Calu3 (cell line): ENCODE measurements at regions not wholly inside any gene's neighbourhood (a gene's known extent, or its start where the extent isn't known, plus 50 kb on each side); places are given as distances from the start of the nearest gene placed in this dataset.

Experiments used
- BruUV-seq: library from RNA; stranded (reverse); fragments of 400-500 nt; replicated peaks from 2 replicates; lab custom pipeline; 2021; lab: Mats Ljungman, UMichigan
- CTCF ChIA-PET: fragments of 300-600 bp; sonication (Branson Sonifier 250); formaldehyde crosslinking; loops from one replicate; lab custom pipeline; 2022; ENCODE audit warnings: antibody characterized with exemption; lab: Charles Lee
- DNase-seq: peaks from one replicate; pipeline ENCODE4 v3.0.0; 2022
- H3K27ac Mint-ChIP-seq: one replicate; pipeline ENCODE4 v1.8.0; 2022; ENCODE audit warnings: mixed read lengths; ENCODE audit not compliant: unreplicated experiment
- H3K27me3 Mint-ChIP-seq: one replicate; pipeline ENCODE4 v1.8.0; 2022; ENCODE audit warnings: mixed read lengths; ENCODE audit not compliant: unreplicated experiment
- H3K36me3 Mint-ChIP-seq: one replicate; pipeline ENCODE4 v1.8.0; 2022; ENCODE audit warnings: mild to moderate bottlenecking, moderate library complexity, mixed read lengths; ENCODE audit not compliant: insufficient read depth, unreplicated experiment
- H3K4me1 Mint-ChIP-seq: one replicate; pipeline ENCODE4 v1.8.0; 2022; ENCODE audit warnings: mild to moderate bottlenecking, low read depth, mixed read lengths; ENCODE audit not compliant: unreplicated experiment
- H3K4me3 Mint-ChIP-seq: one replicate; pipeline ENCODE4 v1.8.0; 2022; ENCODE audit warnings: mild to moderate bottlenecking, low read depth, moderate library complexity, mixed read lengths; ENCODE audit not compliant: unreplicated experiment
- H3K9me3 Mint-ChIP-seq: one replicate; pipeline ENCODE4 v1.8.0; 2022; ENCODE audit warnings: low read depth, mixed read lengths; ENCODE audit not compliant: unreplicated experiment
- intact Hi-C: fragments of 100-400 bp; cut with micrococcal nuclease; formaldehyde crosslinking; loops from one replicate; pipeline ENCODE4 v1.10.0; 2022; ENCODE audit not compliant: unreplicated experiment
- TF ChIP-seq, protein P1 (sequence below): fragments of 200-600 bp; IDR thresholded peaks from one replicate; pipeline ENCODE4 v1.8.0; 2022; ENCODE audit warnings: antibody characterized with exemption; ENCODE audit not compliant: unreplicated experiment

DNA sequence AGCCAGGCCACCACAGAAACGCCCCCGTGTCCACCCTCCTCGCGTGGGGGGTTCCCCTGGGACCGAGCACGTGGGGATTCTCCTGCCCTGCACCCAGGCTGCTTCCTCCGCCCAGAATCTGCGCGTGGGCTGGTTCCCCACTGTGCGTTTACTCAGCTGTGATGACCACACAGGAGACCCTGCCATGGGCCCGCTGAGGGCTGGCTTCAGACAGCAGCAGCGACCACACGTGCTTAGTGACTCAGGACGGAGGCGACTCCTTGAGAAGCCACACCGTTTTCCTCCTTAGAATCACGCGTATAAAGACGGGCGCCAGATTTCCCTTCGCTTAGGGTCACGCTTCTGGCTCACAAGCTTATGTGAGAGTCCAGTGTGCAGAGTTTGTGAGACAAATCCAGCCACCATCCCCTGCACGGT is 63.9 kb upstream of the PDE10A start:
- no TSS peak for BruUV-seq
- no peaks in the 10 kb centered on the region for H3K9me3 Mint-ChIP-seq
- intact Hi-C loops: loop anchor here (5.0 to 10.0 kb wide), 2 partner anchors 285 to 378 kb away; no protein-coding TSS in a partner anchor
- no peaks in the 10 kb centered on the region for H3K36me3 Mint-ChIP-seq
- no peak for DNase-seq
- no peak overlapping the region for H3K4me3 Mint-ChIP-seq
- H3K4me1 Mint-ChIP-seq: no peaks in the 10 kb centered on the region
- H3K27ac Mint-ChIP-seq: no peak overlapping the region
- TF ChIP-seq, protein P1, sequence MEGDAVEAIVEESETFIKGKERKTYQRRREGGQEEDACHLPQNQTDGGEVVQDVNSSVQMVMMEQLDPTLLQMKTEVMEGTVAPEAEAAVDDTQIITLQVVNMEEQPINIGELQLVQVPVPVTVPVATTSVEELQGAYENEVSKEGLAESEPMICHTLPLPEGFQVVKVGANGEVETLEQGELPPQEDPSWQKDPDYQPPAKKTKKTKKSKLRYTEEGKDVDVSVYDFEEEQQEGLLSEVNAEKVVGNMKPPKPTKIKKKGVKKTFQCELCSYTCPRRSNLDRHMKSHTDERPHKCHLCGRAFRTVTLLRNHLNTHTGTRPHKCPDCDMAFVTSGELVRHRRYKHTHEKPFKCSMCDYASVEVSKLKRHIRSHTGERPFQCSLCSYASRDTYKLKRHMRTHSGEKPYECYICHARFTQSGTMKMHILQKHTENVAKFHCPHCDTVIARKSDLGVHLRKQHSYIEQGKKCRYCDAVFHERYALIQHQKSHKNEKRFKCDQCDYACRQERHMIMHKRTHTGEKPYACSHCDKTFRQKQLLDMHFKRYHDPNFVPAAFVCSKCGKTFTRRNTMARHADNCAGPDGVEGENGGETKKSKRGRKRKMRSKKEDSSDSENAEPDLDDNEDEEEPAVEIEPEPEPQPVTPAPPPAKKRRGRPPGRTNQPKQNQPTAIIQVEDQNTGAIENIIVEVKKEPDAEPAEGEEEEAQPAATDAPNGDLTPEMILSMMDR: no peak
- no peaks in the 10 kb centered on the region for H3K27me3 Mint-ChIP-seq
- CTCF ChIA-PET: interaction anchor here (1.9 kb wide), 1 partner anchor 287 kb away, joined by 4 read pairs; no protein-coding TSS in a partner anchor

DNA sequence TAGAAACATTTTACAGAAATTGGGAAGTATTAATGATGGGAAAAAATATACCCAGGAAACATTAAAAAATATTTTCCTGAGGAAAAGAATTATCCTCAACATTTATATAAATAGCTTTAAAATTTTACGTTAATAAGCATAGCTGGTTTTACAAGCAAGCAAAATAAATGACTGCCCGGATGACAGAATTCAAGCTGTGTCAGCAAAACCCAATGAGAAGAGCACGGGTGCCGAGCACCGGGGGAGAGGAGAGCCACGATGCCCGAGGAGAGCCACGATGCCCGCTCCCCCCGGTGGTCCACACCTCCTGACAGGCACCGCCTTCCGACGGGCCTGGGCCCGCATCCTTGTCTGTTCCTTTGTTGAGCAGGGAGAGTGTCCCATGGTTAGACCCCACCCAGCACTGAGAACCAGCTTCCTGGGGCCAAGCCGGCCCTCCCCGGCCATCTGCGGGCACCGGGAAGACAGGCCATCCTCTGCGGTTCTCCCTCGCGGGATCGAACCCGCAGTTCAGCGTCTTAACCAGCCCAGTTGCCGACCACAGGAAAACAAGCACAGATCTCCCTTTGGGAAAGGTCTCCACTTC is 63.3 kb upstream of the PDE10A start:
- CTCF ChIA-PET: interaction anchor here (1.3 to 1.9 kb wide), 2 partner anchors 124 to 287 kb away, joined by 3 to 4 read pairs; no protein-coding TSS in a partner anchor
- Mint-ChIP-seq H3K4me1 (no peaks in the 10 kb centered on the region), H3K4me3 (no peak overlapping the region), H3K27ac (no peak overlapping the region), H3K27me3 (no peaks in the 10 kb centered on the region), H3K9me3 (no peaks in the 10 kb centered on the region), H3K36me3 (no peaks in the 10 kb centered on the region)
- intact Hi-C loops: loop anchor here (5.0 to 10.0 kb wide), 2 partner anchors 284 to 378 kb away; no protein-coding TSS in a partner anchor
- no peak for DNase-seq
- BruUV-seq: no TSS peak
- TF ChIP-seq, protein P1: no peak

DNA sequence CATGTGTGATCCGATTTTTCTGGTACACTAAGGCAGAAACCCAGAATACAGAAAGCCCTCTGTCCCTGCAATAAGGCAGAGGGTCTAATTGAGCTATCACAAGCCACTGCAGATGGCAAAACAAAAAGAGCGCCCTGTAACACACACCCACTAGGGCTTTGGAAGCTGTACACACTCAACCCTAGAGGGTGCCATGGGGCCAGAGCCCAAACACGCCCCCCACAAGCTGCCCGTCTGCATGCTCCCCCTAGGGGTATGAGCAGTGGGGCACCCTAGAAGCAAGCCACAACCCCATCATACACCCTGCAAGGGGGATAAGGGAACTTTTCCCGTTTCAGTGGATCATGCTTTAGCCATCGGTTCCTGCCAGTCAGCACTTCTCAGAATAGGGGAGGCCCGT is 62.2 kb upstream of the PDE10A start:
- no TSS peak for BruUV-seq
- DNase-seq: peak; percentile 18
- no peaks in the 10 kb centered on the region for H3K9me3 Mint-ChIP-seq
- no peak overlapping the region for H3K27ac Mint-ChIP-seq
- no peak overlapping the region for H3K4me3 Mint-ChIP-seq
- CTCF ChIA-PET: interaction anchor here (1.9 kb wide), 1 partner anchor 285 kb away, joined by 4 read pairs; no protein-coding TSS in a partner anchor
- H3K4me1 Mint-ChIP-seq: no peaks in the 10 kb centered on the region
- intact Hi-C loops: loop anchor here (5.0 to 10.0 kb wide), 2 partner anchors 283 to 380 kb away; no protein-coding TSS in a partner anchor
- H3K36me3 Mint-ChIP-seq: no peaks in the 10 kb centered on the region
- H3K27me3 Mint-ChIP-seq: no peaks in the 10 kb centered on the region
- TF ChIP-seq, protein P1: peak; percentile 25

DNA sequence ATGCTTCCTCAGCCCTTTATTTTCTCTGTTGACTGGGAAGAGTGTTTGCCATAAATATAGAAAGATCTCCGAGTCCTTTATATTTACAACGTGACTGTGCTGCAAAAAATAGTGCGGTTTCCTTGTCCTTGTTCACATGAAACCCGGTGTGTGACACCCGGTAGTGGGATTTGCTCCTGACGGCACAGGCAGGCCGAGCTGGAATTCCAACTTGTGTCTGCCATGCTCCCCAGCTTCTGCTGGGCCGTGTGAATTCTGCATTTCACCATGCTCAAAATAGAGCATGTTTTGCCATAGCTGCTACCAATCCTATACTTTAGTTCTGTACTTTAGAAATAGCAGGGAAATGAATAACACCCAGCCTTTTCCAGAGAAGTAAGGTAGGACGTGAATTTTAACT is 60.3 kb upstream of the PDE10A start:
- CTCF ChIA-PET: no interaction called here

More for the DNA sequence above, 60.3 kb upstream of the PDE10A start:
- intact Hi-C loops: loop anchor here (10.0 kb wide), 1 partner anchor 381 kb away; no protein-coding TSS in a partner anchor
- no peaks in the 10 kb centered on the region for H3K27me3 Mint-ChIP-seq
- no peak overlapping the region for H3K27ac Mint-ChIP-seq
- no TSS peak for BruUV-seq
- TF ChIP-seq, protein P1: no peak
- no peak overlapping the region for H3K4me3 Mint-ChIP-seq
- peaks cover 12% of the 10 kb centered on the region for H3K4me1 Mint-ChIP-seq
- H3K9me3 Mint-ChIP-seq: no peaks in the 10 kb centered on the region
- DNase-seq: no peak
- no peaks in the 10 kb centered on the region for H3K36me3 Mint-ChIP-seq
